GM19467 (cell line): ENCODE measurements at regions not wholly inside any gene's neighbourhood (a gene's known extent, or its start where the extent isn't known, plus 50 kb on each side); places are given as distances from the start of the nearest gene placed in this dataset.
A peak's percentile ranks its signal among the peaks of the same experiment; 100 is the strongest.
"Not testable (repeated sequence)": the region's sequence is repeated elsewhere in the genome, so short reads cannot be mapped to it uniquely, and the experiment has no call there.

ENCODE experiments used
- ATAC-seq: cut with Tn5 transposase; IDR thresholded peaks from one replicate; pipeline ENCODE4 v1.9.1; 2021; ENCODE audit warnings: mild to moderate bottlenecking, moderate library complexity; ENCODE audit not compliant: unreplicated experiment

DNA sequence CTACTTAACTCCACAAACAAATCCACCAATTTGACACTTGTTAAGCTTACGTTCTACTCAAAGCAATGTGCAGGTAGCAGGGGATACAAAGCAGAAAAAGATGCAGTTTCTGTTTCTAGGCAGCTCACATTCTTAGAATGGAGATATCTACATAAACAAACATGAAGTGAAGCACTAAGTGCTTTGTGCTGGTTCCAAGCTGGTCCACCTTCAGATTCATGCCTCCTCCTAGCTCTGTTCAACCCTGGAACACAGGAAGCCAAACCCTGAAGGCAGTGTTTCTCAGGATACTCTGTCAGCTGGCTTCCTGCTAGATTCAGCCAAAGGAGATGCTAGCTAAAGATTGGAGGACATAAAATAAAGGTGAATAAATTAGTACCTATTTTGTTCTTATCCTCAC lies 55.3 kb upstream of the NOL4 start:
- ATAC-seq, result no peak

DNA sequence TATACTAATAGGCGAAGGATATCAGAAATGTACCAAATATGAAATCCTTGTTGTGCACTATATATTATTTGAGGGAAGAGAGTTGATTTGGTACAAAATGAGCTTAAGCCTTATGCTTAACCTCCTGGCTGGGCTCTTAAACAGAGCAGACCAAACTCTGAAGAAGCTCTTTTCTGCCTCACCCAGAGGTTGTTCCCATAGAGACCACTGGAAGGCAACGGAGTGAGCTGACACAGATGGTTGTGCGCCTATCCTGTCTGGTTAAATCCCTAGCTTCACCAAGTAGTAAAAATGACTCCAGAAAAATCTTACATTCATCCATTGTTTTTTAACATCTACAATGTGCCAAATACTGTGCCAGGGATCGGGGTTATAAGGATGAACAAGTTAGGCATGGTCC lies 55.9 kb upstream of the NOL4 start:
- no peak for ATAC-seq

DNA sequence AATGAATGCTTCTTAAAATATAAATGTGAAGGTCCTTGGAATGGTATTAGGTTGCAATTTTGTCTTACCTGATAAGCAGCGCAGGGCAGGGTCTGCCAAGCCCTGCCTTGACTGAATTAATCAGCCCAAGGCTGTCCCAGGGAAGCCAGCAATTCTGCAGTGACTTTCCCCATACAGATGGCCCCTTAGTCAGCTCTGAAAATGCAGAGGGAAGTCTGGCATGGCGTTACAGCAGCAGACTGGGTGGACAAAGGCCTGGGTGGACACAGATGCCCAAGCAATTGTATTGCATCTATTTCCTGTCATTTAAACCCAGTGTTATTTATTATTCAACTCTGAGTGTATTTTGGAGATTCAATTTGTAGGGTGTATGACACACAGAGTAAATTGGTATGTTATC lies 56.6 kb upstream of the NOL4 start:
- ATAC-seq, result no peak

DNA sequence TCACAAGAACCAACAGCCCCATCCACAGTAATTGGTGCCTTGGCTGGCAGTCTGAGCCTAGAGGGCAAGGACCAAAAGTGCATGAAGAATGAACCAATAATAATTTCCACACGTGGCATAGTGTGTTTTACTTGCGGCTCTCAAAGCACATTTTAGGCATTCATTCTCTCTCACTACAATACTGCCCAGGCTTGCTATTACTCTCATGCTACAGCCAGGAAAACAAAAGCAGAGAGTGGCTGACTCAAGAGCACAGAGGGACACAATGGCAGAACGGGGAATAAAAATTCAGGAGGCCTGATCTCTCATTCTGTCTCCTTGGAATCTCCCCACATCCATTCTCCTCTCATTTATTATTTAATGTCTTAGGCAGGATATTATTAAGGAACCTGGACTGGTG lies 57.0 kb upstream of the NOL4 start:
- no peak for ATAC-seq

DNA sequence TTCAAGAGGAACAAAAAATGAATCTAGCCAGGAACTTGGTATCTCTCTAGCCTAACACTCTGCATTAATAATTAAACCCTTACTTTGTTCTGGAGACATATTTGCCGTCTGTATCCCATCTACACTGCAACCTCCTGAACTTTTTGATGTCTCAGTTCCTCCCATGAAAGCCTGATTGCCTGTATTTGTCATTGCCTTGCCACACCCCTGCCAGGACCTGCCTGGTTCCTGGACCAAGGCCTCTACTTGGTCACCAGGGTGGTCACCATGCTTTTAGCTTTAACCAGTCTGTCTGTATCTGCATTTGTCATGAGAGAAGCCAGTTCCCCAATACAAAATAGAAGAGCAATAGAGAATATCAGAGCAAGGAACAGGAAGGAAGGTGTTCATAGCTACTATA lies 58.8 kb upstream of the NOL4 start:
- ATAC-seq, result no peak

DNA sequence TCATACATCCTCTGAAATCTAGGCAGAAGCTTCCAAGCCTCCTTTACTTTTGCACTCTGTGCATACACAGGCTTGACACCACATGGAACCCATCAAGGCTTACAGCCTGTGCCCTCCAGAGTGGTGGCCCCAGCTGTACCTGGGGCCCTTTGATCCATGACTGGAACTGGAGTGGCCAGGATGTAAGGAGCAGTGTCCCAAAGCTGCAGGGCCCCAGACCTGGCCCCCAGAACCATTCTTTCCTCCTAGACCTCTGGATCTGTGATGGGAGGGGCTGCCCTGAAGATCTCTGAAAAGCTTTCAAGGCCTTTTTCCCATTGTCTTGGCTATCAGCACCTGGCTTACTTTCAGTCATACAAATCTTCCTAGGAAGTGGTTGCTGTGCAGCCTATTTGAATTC lies 63.1 kb upstream of the NOL4 start:
- ATAC-seq, result no peak

DNA sequence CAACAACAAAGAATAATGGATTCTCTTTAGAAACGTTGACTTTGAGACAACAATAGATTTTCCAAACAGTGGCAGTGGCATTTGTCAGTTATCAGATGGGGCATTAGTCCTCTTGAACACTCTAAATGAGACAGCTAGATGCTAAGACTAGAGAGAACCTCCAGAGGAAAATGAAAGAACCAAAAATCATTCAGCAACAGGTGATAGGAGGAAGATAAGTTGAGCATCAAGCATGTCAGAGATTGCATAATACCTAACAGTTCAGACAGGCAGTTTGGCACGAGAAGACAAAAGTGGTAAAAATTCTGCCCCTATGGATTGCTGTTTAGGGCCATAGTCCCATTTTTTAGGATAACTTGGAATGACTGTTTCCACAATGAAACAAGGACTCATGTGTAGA lies 67.9 kb upstream of the NOL4 start:
- ATAC-seq, result no peak

DNA sequence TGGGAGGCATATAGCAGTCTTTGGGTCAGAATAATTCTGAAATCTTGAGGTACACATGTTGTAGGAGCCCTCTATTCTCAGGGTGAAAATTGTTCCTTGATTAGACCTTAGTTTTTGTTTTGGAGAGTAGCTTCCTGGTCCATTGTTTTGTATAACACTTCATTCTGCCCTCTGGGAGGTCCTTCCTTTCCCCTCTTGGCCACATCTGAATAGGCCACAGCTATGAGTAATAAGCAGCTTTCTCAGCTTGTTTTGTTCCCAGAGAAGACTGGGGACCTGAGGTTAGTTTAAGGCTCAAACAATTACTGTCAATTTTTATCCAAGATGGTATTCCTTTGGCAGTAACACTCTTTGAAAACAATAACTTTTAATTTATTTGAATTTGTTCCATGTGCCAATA lies 72.6 kb upstream of the NOL4 start:
- no peak for ATAC-seq

DNA sequence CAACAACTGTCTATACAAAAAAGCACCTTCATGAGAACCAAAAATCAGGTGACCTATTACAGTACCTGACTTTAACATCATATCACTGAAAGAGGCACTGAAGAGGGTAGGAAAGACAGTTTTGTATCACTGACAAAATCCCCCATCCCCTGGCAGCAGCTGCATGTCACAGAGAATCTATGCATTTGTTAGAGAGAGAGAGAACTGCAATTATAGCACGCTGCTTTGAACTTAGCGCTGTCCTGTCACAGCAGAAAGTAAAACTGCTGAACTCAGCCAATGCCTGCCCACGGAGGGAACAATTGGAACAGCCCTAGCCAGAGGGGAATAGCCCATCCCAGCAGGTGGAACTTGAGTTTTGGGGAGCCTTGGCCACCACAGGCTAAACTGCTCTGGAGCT lies 75.1 kb upstream of the NOL4 start:
- no peak for ATAC-seq

DNA sequence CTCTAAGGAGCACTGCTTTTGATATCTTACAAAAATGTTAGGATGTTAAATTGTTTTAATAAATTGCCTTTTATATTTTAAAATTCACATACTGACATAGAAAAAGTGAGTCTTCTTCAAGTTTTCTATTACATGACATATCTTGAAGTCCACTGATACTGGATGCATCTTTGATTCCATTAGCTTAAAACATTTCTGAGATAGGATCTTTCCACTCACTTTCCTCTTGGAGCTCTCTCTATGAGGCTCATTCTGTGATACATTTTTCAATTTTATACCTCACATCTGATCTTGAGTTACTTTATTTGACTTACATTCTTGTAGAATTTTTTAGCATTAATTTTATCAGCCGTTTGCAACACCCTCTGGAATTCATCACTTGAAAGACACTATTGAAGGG lies 86.8 kb upstream of the NOL4 start:
- no peak for ATAC-seq

DNA sequence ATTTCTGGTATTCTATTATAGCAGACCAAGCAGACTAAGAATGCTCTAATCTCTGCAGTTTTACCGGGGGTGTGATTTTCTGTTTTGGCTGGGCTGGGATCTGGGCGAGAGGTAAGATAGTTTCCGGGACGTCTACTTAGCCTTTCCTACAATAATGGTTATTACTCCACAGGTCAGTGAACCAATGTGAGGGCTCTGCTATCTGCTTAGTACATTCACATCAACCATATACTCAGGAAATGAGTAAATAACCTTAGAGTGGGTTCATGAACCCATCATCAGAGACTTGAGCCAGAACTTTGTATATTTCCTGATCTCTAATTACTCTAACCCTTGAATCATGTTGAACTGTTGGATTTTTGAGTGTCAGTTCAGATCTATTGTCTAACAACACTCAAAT lies 90.1 kb upstream of the NOL4 start:
- no peak for ATAC-seq

DNA sequence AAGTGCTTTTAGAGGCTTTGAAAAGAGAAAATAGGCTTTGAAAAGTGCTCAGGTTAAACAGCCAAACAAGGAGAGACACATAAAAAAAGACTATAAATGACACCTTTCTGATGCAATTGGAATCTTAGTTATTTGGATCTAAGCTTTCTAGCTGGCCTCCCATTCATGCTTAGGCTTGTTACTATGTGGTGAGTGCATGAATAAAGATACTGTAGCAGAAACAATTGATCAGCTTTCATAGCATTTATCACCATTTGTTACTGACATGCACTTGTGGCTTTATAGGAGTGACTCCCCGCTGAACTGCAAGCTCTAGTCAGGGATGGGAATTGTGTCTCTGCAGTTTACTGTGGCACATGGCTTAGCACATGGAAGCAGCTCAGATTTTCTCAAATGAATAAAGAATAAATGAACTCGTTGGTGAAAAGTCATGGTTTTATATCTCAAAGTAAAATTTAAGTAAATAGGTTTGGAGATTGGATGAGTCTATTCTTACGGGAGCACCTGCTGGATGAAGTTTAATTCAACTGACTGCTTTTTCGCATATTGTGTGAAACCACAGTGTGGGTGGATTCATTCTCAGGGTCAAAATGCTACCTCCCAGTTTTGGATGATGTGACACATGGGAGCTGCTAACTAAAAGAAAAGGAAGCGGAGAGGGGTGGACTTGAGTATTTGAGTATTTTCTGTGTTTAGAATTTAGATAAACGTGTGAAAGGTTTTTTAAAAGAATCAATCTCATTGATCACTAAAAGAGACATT lies 91.1 kb upstream of the NOL4 start:
- no peak for ATAC-seq

DNA sequence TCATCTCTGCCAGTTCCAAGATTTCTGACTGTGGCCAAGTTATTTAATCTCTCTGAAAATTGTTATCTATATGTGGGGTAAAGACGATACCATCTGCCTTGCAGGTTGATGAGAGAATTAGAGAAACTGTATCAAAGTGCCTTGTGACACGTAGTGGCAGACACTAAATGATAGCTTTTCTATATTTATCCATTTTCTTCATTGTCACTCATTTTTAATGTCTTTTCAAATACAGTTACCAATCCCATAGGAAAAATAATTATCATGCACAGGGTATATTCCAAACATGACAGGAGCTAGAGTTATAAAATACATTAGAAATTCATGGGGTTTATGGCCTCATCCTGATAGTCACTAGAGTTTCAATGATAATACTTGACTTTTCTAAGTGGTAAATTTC lies 95.6 kb upstream of the NOL4 start:
- no peak for ATAC-seq

DNA sequence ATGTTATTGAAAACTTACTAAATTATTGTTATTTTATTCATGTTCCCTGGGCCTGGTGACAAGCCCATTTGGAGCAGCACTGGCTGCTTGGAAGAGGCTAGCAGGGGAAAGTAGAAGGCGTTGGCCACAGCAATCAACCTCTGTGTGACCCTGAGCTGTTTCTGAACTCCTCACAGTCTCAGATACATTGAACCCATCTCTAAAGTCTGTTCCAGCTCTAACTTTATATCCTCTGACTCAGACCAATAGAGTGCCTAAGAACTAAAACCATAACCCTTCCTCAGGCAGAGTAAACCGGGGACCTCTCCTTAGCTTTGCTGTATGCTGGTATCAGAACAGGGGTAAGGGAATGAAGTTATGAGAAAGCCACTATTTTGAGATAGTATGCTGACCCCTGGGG lies 96.4 kb upstream of the NOL4 start:
- no peak for ATAC-seq

DNA sequence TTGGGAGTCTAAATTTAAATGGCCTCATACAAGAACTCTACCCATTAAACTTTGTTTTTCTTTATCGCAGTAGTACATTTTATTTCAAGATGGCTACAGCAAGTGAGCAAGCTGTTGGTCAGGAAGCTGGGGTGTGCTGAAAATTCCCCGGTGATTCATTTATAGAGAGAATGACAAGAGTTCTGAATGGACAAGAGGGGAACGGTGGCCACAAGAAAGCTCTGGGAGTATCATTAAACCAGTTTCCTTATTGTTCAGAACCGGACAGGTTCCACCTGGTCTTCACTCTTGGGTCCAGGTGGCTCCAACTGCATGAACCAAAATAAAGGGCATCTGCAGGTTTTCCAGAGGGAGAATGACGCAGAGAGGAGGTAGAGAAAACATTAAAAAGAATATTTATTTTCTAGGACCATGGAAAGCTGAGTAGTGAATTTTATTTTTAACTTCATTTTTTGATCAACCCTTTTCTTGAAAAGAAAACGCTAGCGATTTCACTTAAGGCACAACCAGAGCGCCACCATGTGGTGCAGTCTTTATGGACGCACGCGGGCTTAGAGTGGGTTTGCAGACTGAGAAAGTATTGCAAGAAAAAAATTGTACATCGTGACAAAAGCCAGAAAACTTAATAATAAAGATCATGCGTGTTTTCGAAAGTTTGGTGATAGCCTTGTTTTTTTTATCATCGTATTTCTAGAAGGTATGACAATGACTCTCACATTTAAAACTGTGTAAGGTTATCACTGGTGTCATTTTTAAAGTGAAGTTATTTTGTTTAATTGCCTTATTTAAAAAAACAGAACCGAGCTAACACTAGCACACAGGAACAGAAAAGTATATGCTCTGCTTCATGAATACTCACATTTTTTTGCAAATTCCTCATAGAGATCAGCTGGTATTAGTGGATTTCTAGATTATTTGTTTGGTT lies 97.9 kb upstream of the NOL4 start:
- ATAC-seq, result peak; percentile 62

DNA sequence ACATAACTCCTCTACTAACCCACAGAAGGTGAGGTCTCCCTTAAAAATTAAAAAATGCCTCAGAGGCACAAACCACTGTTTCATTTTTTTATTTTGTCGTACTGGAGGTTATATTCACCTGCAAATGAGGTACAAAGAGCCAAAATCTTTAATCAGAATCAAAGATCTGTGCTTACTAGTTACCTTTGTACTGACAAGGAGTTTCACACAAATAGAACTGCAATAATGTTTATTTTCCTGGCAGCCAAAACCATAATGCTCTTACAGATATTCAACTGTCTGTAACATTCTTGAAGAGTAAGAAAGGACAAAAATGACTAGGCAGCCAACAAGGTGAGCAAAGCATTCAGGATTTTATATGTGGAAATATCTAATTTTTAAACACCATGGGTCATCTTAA lies 105.1 kb upstream of the NOL4 start:
- ATAC-seq, result no peak

DNA sequence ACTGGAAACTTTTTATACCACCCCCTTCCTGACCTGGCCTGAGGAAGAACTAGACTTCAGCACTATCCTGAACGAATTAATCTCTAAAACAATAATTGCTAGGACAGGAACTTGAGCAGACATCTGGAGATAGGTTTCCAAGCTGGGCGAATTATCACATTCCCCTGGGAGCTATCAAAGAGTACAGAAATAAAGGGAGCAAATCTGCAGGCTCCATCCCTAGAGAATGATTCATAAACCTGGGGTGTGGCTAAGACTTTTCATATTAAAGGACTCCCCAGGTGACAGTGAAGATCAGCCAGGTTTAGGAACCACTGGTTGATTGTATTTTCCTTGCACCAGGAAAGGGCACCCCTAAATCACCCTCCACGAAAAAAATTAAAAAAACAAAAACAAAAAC lies 105.6 kb upstream of the NOL4 start:
- ATAC-seq, result no peak

DNA sequence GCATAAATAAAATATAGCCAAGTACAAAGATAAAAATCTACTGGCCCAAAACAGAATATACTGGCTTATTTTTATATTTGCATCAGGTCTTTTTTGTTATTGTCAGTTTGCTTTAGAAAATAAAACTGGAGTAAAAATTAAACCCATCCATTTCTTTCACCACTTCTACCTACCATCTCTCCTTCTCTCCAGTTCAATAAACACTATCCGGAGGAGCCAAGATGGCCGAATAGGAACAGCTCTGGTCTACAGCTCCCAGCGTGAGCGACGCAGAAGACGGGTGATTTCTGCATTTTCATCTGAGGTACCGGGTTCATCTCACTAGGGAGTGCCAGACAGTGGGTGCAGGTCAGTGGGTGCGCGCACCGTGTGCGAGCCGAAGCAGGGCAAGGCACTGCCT lies 106.2 kb upstream of the NOL4 start:
- ATAC-seq, result not testable (repeated sequence)

DNA sequence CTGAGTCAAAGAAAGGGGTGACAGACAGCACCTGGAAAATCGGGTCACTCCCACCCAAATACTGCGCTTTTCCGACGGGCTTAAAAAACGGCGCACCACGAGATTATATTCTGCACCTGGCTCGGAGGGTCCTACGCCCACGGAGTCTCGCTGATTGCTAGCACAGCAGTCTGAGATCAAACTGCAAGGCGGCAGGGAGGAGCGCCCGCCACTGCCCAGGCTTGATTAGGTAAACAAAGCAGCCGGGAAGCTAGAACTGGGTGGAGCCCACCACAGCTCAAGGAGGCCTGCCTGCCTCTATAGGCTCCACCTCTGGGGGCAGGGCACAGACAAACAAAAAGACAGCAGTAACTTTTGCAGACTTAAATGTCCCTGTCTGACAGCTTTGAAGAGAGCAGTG lies 106.6 kb upstream of the NOL4 start:
- not testable (repeated sequence) for ATAC-seq

DNA sequence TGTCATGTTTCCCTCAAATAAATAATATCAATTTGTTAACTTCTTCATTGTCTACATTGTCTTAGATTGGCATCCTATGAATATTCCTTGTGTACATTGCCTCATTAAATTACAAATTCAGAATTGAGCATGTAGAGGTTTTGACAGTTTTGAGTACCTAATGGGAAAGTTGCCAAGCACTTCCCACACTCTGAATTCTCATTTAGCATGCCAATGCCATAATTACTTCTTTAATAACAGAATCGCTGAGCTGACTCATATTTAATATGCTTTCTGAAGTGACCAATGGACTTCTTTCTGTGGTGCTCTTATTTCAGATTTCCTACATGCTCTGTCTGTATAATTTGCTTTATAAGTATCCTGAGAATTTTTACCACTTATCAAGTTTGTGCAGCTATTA lies 114.4 kb upstream of the NOL4 start:
- ATAC-seq, result no peak

DNA sequence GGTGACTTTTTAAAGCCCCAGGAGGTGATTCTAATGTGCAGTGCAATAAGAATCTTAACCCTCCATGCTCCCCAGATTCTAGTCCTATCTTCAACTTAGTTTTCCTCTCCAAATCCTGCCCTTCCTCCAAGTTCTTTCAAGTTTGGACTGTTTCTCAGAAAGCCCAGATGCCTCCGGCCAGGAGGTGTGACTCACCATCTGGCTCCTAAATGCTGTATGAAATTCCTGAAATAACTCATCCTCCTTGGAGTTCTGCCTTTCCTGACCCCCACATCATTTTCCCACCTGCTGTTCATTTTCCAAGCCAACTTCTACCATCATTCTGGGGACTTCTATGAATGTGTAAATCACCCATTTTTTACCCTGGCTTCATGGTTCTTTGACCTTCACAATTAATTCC lies 118.2 kb upstream of the NOL4 start:
- ATAC-seq, result no peak

DNA sequence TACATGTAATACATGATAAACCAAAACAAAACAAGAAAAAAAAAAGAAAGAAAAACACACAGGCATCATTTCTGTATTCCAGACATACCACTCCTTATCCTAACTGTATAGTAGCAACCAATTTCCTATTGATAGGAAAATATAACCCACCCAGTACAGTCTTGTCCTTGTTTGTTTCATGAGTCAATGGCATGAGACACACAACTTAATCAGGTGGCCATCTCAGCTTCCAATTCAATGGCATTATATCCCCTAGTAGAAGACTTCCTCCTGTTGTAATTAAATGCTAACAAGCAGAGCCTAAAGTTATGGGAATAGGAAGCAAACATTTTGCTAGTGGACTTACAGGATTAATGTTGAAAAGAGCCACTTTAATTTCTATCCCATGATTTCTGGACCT lies 121.0 kb upstream of the NOL4 start:
- no peak for ATAC-seq
